PC-3 (cell line): ENCODE measurements at regions not wholly inside any gene's neighbourhood (a gene's known extent, or its start where the extent isn't known, plus 50 kb on each side); places are given as distances from the start of the nearest gene placed in this dataset.
A peak's percentile ranks its signal among the peaks of the same experiment; 100 is the strongest.

Experiments
- ATAC-seq: fragments of 200-7000 bp; cut with Tn5 transposase; 2 replicates; pipeline ENCODE4 v1.9.1; 2020; ENCODE audit warnings: mild to moderate bottlenecking, moderate library complexity
- BruUV-seq: library from RNA; stranded (reverse); fragments of 400-500 nt; replicated peaks from 2 replicates; lab custom pipeline; 2021; lab: Mats Ljungman, UMichigan
- CTCF ChIA-PET: fragments of 300-600 bp; sonication (Branson Sonifier 250); formaldehyde crosslinking; loops from one replicate; lab custom pipeline; 2022; ENCODE audit warnings: antibody characterized with exemption; lab: Charles Lee
- POLR2A ChIA-PET: fragments of 300-600 bp; sonication (Branson Sonifier 250); formaldehyde crosslinking; loops from one replicate; lab custom pipeline; 2022; ENCODE audit warnings: antibody characterized with exemption; ENCODE audit not compliant: unreplicated experiment; lab: Charles Lee
- DNase-seq: peaks from one replicate; pipeline ENCODE4 v3.0.0-alpha.2; 2015
- H2AFZ ChIP-seq: fragments of 300-600 bp; sonication (generic); 2 replicates; pipeline ENCODE4 v1.6.0; 2016; ENCODE audit warnings: antibody characterized with exemption, low read length
- H3F3A ChIP-seq: fragments of 300-600 bp; sonication (generic); one replicate; pipeline ENCODE4 v1.6.0; 2017; ENCODE audit warnings: antibody characterized with exemption, low read length, control low read depth, mild to moderate bottlenecking; ENCODE audit not compliant: unreplicated experiment
- H3K27ac ChIP-seq: fragments of 300-600 bp; sonication (generic); 2 replicates; pipeline ENCODE4 v1.5.1; 2016; ENCODE audit warnings: mild to moderate bottlenecking, low read length
- H3K27me3 ChIP-seq: fragments of 300-600 bp; sonication (generic); 2 replicates; pipeline ENCODE4 v1.6.1; 2016; ENCODE audit warnings: low read length, mixed read lengths
- H3K36me3 ChIP-seq: fragments of 300-600 bp; sonication (generic); 2 replicates; pipeline ENCODE4 v1.6.1; 2016; ENCODE audit warnings: low read depth, mixed run types, low read length, mixed read lengths
- H3K4me1 ChIP-seq: fragments of 300-600 bp; sonication (generic); 2 replicates; pipeline ENCODE4 v1.5.1; 2016; ENCODE audit warnings: low read length; ENCODE audit not compliant: insufficient read depth
- H3K4me2 ChIP-seq: fragments of 300-600 bp; sonication (generic); 2 replicates; pipeline ENCODE4 v1.6.0; 2016; ENCODE audit warnings: low read length
- H3K4me3 ChIP-seq: fragments of 300-600 bp; sonication (generic); 2 replicates; pipeline ENCODE4 v1.5.1; 2016; ENCODE audit warnings: mild to moderate bottlenecking, low read length, mixed read lengths
- H3K79me2 ChIP-seq: fragments of 300-600 bp; sonication (generic); 2 replicates; pipeline ENCODE4 v1.6.1; 2017; ENCODE audit warnings: low read length, mixed read lengths
- H3K9ac ChIP-seq: fragments of 300-600 bp; sonication (generic); 2 replicates; pipeline ENCODE4 v1.6.0; 2016; ENCODE audit warnings: mild to moderate bottlenecking, low read length
- H3K9me2 ChIP-seq: fragments of 300-600 bp; sonication (generic); replicated peaks from 2 replicates; pipeline ENCODE4 v1.6.1; 2016; ENCODE audit warnings: mixed run types, low read length, mixed read lengths
- H3K9me3 ChIP-seq: fragments of 300-600 bp; sonication (generic); 2 replicates; pipeline ENCODE4 v1.6.1; 2016; ENCODE audit warnings: low read length, mixed read lengths
- H4K20me1 ChIP-seq: fragments of 300-600 bp; sonication (generic); 2 replicates; pipeline ENCODE4 v1.6.1; 2016; ENCODE audit warnings: low read length, mixed read lengths
- CTCF ChIP-seq: fragments of 300-600 bp; sonication (generic); conservative IDR thresholded peaks from 2 replicates; pipeline ENCODE4 v1.5.1; 2017; ENCODE audit warnings: antibody characterized with exemption, low read depth, mild to moderate bottlenecking, low read length
- EZH2 ChIP-seq: fragments of 300-600 bp; sonication (generic); IDR thresholded peaks from one replicate; pipeline ENCODE4 v1.6.1; 2017; ENCODE audit warnings: antibody characterized with exemption, mild to moderate bottlenecking, low read length; ENCODE audit not compliant: unreplicated experiment
- EZH2phosphoT487 ChIP-seq: fragments of 300-600 bp; sonication (generic); IDR thresholded peaks from 2 replicates; pipeline ENCODE4 v1.6.1; 2018; ENCODE audit warnings: mild to moderate bottlenecking, antibody characterized with exemption, low read length, borderline replicate concordance
- intact Hi-C: fragments of 100-400 bp; cut with micrococcal nuclease; formaldehyde crosslinking; loops from 2 replicates; pipeline ENCODE4 v1.9.0; 2023

DNA sequence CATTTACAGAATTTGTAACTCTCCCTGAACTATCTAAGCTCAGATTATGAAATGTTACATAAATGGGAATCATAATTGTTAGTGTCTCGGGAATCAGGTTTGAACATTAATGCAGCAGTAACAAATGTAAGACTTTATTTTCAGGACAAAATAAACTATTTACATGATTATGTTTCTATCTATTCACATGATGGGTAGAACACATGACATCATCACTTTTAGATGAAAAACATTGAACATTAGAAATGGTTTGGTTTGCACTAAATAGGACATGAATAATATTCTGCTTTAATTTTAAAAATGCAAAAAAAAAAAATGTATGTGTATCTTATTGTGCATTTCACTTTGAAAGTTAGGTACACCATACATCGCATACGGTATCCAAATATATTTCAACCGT is 745.5 kb upstream of the POT1 start:
- Histone ChIP-seq H4K20me1 (no peaks in the 10 kb centered on the region), H3K79me2 (no peaks in the 10 kb centered on the region), H3K9me2 (no peaks in the 10 kb centered on the region), H3K27me3 (no peaks in the 10 kb centered on the region), H3F3A (no peaks in the 10 kb centered on the region), H3K9me3 (no peaks in the 10 kb centered on the region), H3K4me3 (no peak overlapping the region), H3K9ac (no peak overlapping the region), H3K4me2 (no peak overlapping the region), H2AFZ (no peak overlapping the region), H3K27ac (no peak overlapping the region), H3K4me1 (no peaks in the 10 kb centered on the region), H3K36me3 (no peaks in the 10 kb centered on the region)
- no TSS peak for BruUV-seq
- intact Hi-C loops = loop anchor here (10.0 kb wide), 1 partner anchor 440 kb away; no protein-coding TSS in a partner anchor
- TF ChIP-seq CTCF (no peak), EZH2phosphoT487 (no peak), EZH2 (no peak)
- DNase-seq (no peak), ATAC-seq (no peak)
- ChIA-PET CTCF (no interaction called here), POLR2A (no interaction called here)

DNA sequence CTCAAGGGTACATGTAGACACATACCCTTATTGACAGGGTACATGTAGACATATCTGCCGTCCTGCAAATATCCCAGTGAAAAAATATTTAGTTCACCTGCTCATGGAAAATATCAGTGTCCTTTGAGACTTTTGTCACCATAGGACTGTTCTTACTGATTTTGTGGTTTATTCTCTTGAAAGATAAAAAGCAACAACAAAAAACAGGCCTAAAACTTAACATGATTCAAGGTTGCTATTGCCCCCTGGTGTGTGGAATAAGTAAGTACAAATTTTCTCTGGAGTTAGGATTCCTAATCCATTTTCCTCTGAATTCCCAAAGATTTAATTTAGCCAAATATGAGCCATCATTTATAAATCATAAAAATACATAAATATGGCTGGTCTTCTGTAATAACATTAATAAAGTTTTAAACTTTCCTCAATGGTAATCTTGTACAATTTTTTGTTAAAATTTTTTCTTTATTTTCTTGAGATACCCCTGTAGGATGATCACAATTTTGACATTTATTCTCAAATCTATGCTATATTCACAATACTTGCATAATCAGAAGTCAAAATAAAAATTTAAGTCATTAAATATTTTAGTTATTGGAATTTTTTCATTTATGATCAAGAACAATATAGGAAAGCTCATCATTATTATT is 741.4 kb upstream of the POT1 start:
- POLR2A ChIA-PET = no interaction called here
- H3K36me3 ChIP-seq = no peaks in the 10 kb centered on the region
- no peaks in the 10 kb centered on the region for H3F3A ChIP-seq
- DNase-seq (peak; percentile 37), ATAC-seq (peak; percentile 42)
- H3K9ac ChIP-seq = no peak overlapping the region
- H3K9me3 ChIP-seq = no peaks in the 10 kb centered on the region
- H3K4me1 ChIP-seq = no peaks in the 10 kb centered on the region
- no peak overlapping the region for H2AFZ ChIP-seq
- no peak overlapping the region for H3K4me2 ChIP-seq
- H3K4me3 ChIP-seq = no peak overlapping the region
- no peaks in the 10 kb centered on the region for H4K20me1 ChIP-seq
- CTCF ChIA-PET = no interaction called here
- no peak overlapping the region for H3K27ac ChIP-seq
- H3K79me2 ChIP-seq = no peaks in the 10 kb centered on the region
- BruUV-seq = no TSS peak
- intact Hi-C loops = loop anchor here (1.0 to 10.0 kb wide), 6 partner anchors 109 to 611 kb away; no protein-coding TSS in a partner anchor
- no peaks in the 10 kb centered on the region for H3K27me3 ChIP-seq
- TF ChIP-seq EZH2 (no peak), CTCF (peak; percentile 80)
- no peaks in the 10 kb centered on the region for H3K9me2 ChIP-seq

DNA sequence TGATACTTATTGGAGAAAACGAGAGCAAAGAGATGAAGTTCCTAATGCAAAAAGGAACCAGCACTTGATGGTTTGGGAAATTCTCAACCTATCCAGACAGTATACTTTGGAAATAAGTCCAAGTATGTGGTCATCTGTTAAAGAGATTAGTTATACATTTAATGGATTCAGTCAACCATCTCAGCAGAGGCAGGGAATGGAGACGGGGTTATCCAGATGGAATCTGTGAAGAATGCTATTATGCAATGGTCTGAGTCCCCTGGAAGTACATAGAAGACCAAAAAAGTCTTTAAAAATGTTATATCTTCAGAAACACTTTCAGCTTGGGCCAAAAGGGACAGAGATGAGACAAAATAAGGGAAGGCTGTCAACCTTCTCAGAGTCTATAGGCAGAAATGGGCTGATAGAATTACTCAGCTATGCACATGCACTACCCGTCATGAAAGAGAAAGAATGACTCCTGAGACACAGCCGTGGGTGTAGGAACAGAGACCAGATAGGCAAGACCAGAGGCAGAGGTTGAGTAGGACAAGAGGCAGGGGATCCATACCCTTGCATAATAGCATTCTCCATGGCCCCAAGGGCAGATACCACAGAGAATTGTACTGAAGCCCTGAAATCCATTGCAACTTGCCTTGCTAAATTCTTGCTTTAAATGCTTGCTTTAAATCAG is 738.8 kb upstream of the POT1 start:
- H3K27me3 ChIP-seq = no peaks in the 10 kb centered on the region
- no peaks in the 10 kb centered on the region for H3K9me3 ChIP-seq
- BruUV-seq = no TSS peak
- no peak overlapping the region for H2AFZ ChIP-seq
- H3K9me2 ChIP-seq = no peaks in the 10 kb centered on the region
- POLR2A ChIA-PET = no interaction called here
- no peaks in the 10 kb centered on the region for H3K79me2 ChIP-seq
- DNase-seq = no peak
- no peak overlapping the region for H3K4me3 ChIP-seq
- no peaks in the 10 kb centered on the region for H4K20me1 ChIP-seq
- no peaks in the 10 kb centered on the region for H3F3A ChIP-seq
- TF ChIP-seq CTCF (no peak), EZH2phosphoT487 (no peak), EZH2 (no peak)
- CTCF ChIA-PET = no interaction called here
- intact Hi-C loops = no loop called here
- H3K9ac ChIP-seq = no peak overlapping the region
- no peaks in the 10 kb centered on the region for H3K4me1 ChIP-seq
- no peak overlapping the region for H3K27ac ChIP-seq
- no peak overlapping the region for H3K4me2 ChIP-seq
- H3K36me3 ChIP-seq = no peaks in the 10 kb centered on the region
- ATAC-seq = no peak
